Left ventricle myocardium inferior (tissue), 1 donor: ENCODE measurements at regions not wholly inside any gene's neighbourhood (a gene's known extent, or its start where the extent isn't known, plus 50 kb on each side); places are given as distances from the start of the nearest gene placed in this dataset.

Experiments
- DNase-seq: peaks from one replicate; pipeline ENCODE4 v3.0.0-alpha.2; 2020
- H3K27ac ChIP-seq: fragments of 200-600 bp; replicated peaks from 2 replicates; pipeline ENCODE4 v1.8.0; 2021
- H3K27me3 ChIP-seq: fragments of 200-600 bp; 2 replicates; pipeline ENCODE4 v1.8.0; 2021; ENCODE audit warnings: low read depth
- H3K36me3 ChIP-seq: fragments of 200-600 bp; 2 replicates; pipeline ENCODE4 v1.8.0; 2021
- H3K4me1 ChIP-seq: fragments of 200-600 bp; 2 replicates; pipeline ENCODE4 v1.8.0; 2021
- H3K4me3 ChIP-seq: fragments of 200-600 bp; 2 replicates; pipeline ENCODE4 v1.8.0; 2021; ENCODE audit warnings: mild to moderate bottlenecking, moderate library complexity
- H3K9me3 ChIP-seq: fragments of 200-600 bp; replicated peaks from 2 replicates; pipeline ENCODE4 v1.8.0; 2021
- CTCF ChIP-seq: fragments of 200-600 bp; IDR thresholded peaks from 2 replicates; pipeline ENCODE4 v1.8.0; 2021; ENCODE audit warnings: antibody characterized with exemption, mild to moderate bottlenecking, borderline replicate concordance
- intact Hi-C: fragments of 100-400 bp; cut with micrococcal nuclease; formaldehyde crosslinking; loops from one replicate; pipeline ENCODE4 v1.11.0; 2022
- donor health status: DM: no; HTN: yes; CAD: no; lungs with severe emphysema.

- DNase-seq, result no peak
- intact Hi-C loops, result no loop called here
Observed at GRCh38 chr10:3414667-3415023, 242.1 kb upstream of the PITRM1 start.

GRCh38 chr10:3413937-3414666 is 241.5 kb upstream of the PITRM1 start:
- no peak for DNase-seq

More at GRCh38 chr10:3414667-3415023, 242.1 kb upstream of the PITRM1 start:
- no peak overlapping the region for H3K27ac ChIP-seq
- no peaks in the 10 kb centered on the region for H3K36me3 ChIP-seq
- H3K4me3 ChIP-seq, result no peak overlapping the region
- H3K4me1 ChIP-seq, result no peaks in the 10 kb centered on the region
- H3K9me3 ChIP-seq, result peaks cover 3% of the 10 kb centered on the region
- no peak for TF ChIP-seq CTCF
- H3K27me3 ChIP-seq, result no peaks in the 10 kb centered on the region

GRCh38 chr10:3412646-3413045 is 240.1 kb upstream of the PITRM1 start:
- no peaks in the 10 kb centered on the region for H3K27me3 ChIP-seq
- no peaks in the 10 kb centered on the region for H3K36me3 ChIP-seq
- H3K4me3 ChIP-seq, result no peak overlapping the region
- no peak for DNase-seq
- H3K27ac ChIP-seq, result no peak overlapping the region
- intact Hi-C loops, result no loop called here
- H3K4me1 ChIP-seq, result no peaks in the 10 kb centered on the region
- no peak for TF ChIP-seq CTCF
- H3K9me3 ChIP-seq, result peaks cover 3% of the 10 kb centered on the region

More at GRCh38 chr10:3413937-3414666, 241.5 kb upstream of the PITRM1 start:
- Histone ChIP-seq H3K36me3 (no peaks in the 10 kb centered on the region), H3K27me3 (no peaks in the 10 kb centered on the region), H3K27ac (no peak overlapping the region), H3K4me3 (no peak overlapping the region), H3K9me3 (peaks cover 3% of the 10 kb centered on the region), H3K4me1 (no peaks in the 10 kb centered on the region)
- intact Hi-C loops, result no loop called here
- TF ChIP-seq CTCF, result no peak

GRCh38 chr10:3412071-3412582 is 239.5 kb upstream of the PITRM1 start:
- intact Hi-C loops, result no loop called here
- H3K36me3 ChIP-seq, result no peaks in the 10 kb centered on the region
- no peak overlapping the region for H3K27ac ChIP-seq
- no peak overlapping the region for H3K4me3 ChIP-seq
- H3K4me1 ChIP-seq, result no peaks in the 10 kb centered on the region
- H3K9me3 ChIP-seq, result peaks cover 3% of the 10 kb centered on the region
- TF ChIP-seq CTCF, result no peak
- no peak for DNase-seq
- H3K27me3 ChIP-seq, result no peaks in the 10 kb centered on the region

GRCh38 chr10:3411044-3411443 is 238.5 kb upstream of the PITRM1 start:
- Histone ChIP-seq H3K4me3 (no peak overlapping the region), H3K36me3 (no peaks in the 10 kb centered on the region), H3K27ac (no peak overlapping the region), H3K9me3 (peaks cover 3% of the 10 kb centered on the region), H3K27me3 (no peaks in the 10 kb centered on the region), H3K4me1 (peaks cover 2% of the 10 kb centered on the region)
- DNase-seq, result no peak
- intact Hi-C loops, result no loop called here
- no peak for TF ChIP-seq CTCF
